ENCODE measurements at regions not wholly inside any gene's neighbourhood (a gene's known extent, or its start where the extent isn't known, plus 50 kb on each side); places are given as distances from the start of the nearest gene placed in this dataset.

GRCh38 chr15:94080989-94081605, 150.3 kb upstream of the MCTP2 start:
- TF ChIP-seq CTCF (IDR thresholded peaks at IDR 0.05; ENCODE audit: extremely low read depth, insufficient read depth, missing control alignments) = no peak
- in situ Hi-C loops (cut with MboI; ENCODE audit: low pct_unique_long_range_greater_than_20kb, low sequenced_read_pairs, unreplicated experiment) = no loop called here
- DNase-seq (ENCODE audit: low spot score) = no peak

- no peak for DNase-seq (ENCODE audit: low spot score)
- in situ Hi-C loops (cut with MboI; ENCODE audit: low pct_unique_long_range_greater_than_20kb, low sequenced_read_pairs, unreplicated experiment) = no loop called here
- no peak for TF ChIP-seq CTCF (IDR thresholded peaks at IDR 0.05; ENCODE audit: extremely low read depth, insufficient read depth, missing control alignments)
Observed at GRCh38 chr15:94080416-94080815, 150.9 kb upstream of the MCTP2 start.

- no peak for DNase-seq (ENCODE audit: low spot score)
- TF ChIP-seq CTCF (IDR thresholded peaks at IDR 0.05; ENCODE audit: extremely low read depth, insufficient read depth, missing control alignments) = no peak
- in situ Hi-C loops (cut with MboI; ENCODE audit: low pct_unique_long_range_greater_than_20kb, low sequenced_read_pairs, unreplicated experiment) = no loop called here
Observed at GRCh38 chr15:94079968-94080367, 151.4 kb upstream of the MCTP2 start.

- DNase-seq (ENCODE audit: low spot score) = no peak
- no peak for TF ChIP-seq CTCF (IDR thresholded peaks at IDR 0.05; ENCODE audit: extremely low read depth, insufficient read depth, missing control alignments)
- in situ Hi-C loops (cut with MboI; ENCODE audit: low pct_unique_long_range_greater_than_20kb, low sequenced_read_pairs, unreplicated experiment) = no loop called here
Observed at GRCh38 chr15:94079459-94079858, 151.9 kb upstream of the MCTP2 start.

- TF ChIP-seq CTCF (IDR thresholded peaks at IDR 0.05; ENCODE audit: extremely low read depth, insufficient read depth, missing control alignments) = no peak
- in situ Hi-C loops (cut with MboI; ENCODE audit: low pct_unique_long_range_greater_than_20kb, low sequenced_read_pairs, unreplicated experiment) = no loop called here
- DNase-seq (ENCODE audit: low spot score) = no peak
Observed at GRCh38 chr15:94077938-94078337, 153.4 kb upstream of the MCTP2 start.

- no peak for TF ChIP-seq CTCF (IDR thresholded peaks at IDR 0.05; ENCODE audit: extremely low read depth, insufficient read depth, missing control alignments)
- in situ Hi-C loops (cut with MboI; ENCODE audit: low pct_unique_long_range_greater_than_20kb, low sequenced_read_pairs, unreplicated experiment) = no loop called here
- DNase-seq (ENCODE audit: low spot score) = no peak
Observed at GRCh38 chr15:94075349-94075748, 156.0 kb upstream of the MCTP2 start.

Data from GM13977 (cell line).